Progenitor cell of endocrine pancreas (in vitro differentiated cells): ENCODE measurements at regions not wholly inside any gene's neighbourhood (a gene's known extent, or its start where the extent isn't known, plus 50 kb on each side); places are given as distances from the start of the nearest gene placed in this dataset.

Experiments used
- DNase-seq: peaks from one replicate; pipeline ENCODE4 v3.0.0; 2021; ENCODE audit warnings: low spot score; ENCODE audit not compliant: unreplicated experiment
- H3K27ac Mint-ChIP-seq: 2 replicates; pipeline ENCODE4 v1.8.0; 2021; ENCODE audit warnings: mild to moderate bottlenecking, moderate library complexity, mixed read lengths
- H3K27me3 Mint-ChIP-seq: 2 replicates; pipeline ENCODE4 v1.8.0; 2021; ENCODE audit warnings: mixed read lengths
- H3K36me3 Mint-ChIP-seq: 2 replicates; pipeline ENCODE4 v1.8.0; 2022; ENCODE audit warnings: mixed read lengths; ENCODE audit not compliant: insufficient read depth
- H3K4me1 Mint-ChIP-seq: 2 replicates; pipeline ENCODE4 v1.8.0; 2021; ENCODE audit warnings: low read depth, mixed read lengths
- H3K4me3 Mint-ChIP-seq: 2 replicates; pipeline ENCODE4 v1.8.0; 2021; ENCODE audit warnings: low read depth, mild to moderate bottlenecking, moderate library complexity, mixed read lengths
- H3K9me3 Mint-ChIP-seq: 2 replicates; pipeline ENCODE4 v1.8.0; 2021; ENCODE audit warnings: low read depth, mixed read lengths
- CTCF ChIP-seq: fragments of 200-600 bp; sonication (generic); IDR thresholded peaks from one replicate; pipeline ENCODE4 v1.5.0; 2021; ENCODE audit warnings: antibody characterized with exemption, mild to moderate bottlenecking; ENCODE audit not compliant: unreplicated experiment

- DNase-seq, result no peak
- no peaks in the 10 kb centered on the region for H3K36me3 Mint-ChIP-seq
- no peaks in the 10 kb centered on the region for H3K9me3 Mint-ChIP-seq
- peaks cover 32% of the 10 kb centered on the region for H3K27me3 Mint-ChIP-seq
- TF ChIP-seq CTCF, result no peak
- no peak overlapping the region for H3K4me3 Mint-ChIP-seq
- no peaks in the 10 kb centered on the region for H3K4me1 Mint-ChIP-seq
- no peak overlapping the region for H3K27ac Mint-ChIP-seq
Measured at GRCh38 chr12:114018669-114019068, 52.5 kb upstream of the RBM19 start.
